ENCODE measurements at regions not wholly inside any gene's neighbourhood (a gene's known extent, or its start where the extent isn't known, plus 50 kb on each side); places are given as distances from the start of the nearest gene placed in this dataset.

DNA sequence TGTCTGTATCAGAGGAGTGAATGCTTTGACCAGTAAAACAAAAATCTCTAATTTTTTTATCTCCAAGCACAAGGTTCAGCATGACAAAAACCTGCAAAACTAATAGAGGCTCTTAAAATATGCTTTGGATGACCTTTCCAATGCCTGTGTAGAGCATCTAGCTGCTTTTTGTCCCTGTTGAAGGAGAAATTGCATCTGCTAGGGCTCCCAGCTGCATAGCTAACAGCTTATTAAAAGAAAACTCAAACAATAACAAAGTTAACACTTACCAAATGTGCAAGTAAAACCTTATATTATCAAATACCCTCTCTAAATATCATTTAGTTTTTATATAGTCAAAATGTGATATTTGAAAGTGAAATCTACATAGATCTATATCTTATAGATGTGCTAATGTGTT lies 378.6 kb downstream of the CD109 start:
- no peak for DNase-seq (ENCODE audit: low spot score)
- no peak overlapping the region for H3K4me3 ChIP-seq (ENCODE audit: low read depth, low read length, poor library complexity, severe bottlenecking)
- no peaks in the 10 kb centered on the region for H3K4me1 ChIP-seq (ENCODE audit: insufficient read depth, low read length, poor library complexity, severe bottlenecking)
- no peaks in the 10 kb centered on the region for H3K9me3 ChIP-seq (ENCODE audit: low read length)
- H3K79me2 ChIP-seq (ENCODE audit: insufficient read depth, low read depth, low read length) = no peaks in the 10 kb centered on the region
- BruUV-seq (replicated peaks) = no TSS peak
- no peaks in the 10 kb centered on the region for H4K20me1 ChIP-seq (ENCODE audit: insufficient read depth, low read length)
- TF ChIP-seq EZH2phosphoT487 (IDR thresholded peaks at IDR 0.05; ENCODE audit: borderline replicate concordance, low read depth, low read length) = no peak
- TF ChIP-seq, protein P1, sequence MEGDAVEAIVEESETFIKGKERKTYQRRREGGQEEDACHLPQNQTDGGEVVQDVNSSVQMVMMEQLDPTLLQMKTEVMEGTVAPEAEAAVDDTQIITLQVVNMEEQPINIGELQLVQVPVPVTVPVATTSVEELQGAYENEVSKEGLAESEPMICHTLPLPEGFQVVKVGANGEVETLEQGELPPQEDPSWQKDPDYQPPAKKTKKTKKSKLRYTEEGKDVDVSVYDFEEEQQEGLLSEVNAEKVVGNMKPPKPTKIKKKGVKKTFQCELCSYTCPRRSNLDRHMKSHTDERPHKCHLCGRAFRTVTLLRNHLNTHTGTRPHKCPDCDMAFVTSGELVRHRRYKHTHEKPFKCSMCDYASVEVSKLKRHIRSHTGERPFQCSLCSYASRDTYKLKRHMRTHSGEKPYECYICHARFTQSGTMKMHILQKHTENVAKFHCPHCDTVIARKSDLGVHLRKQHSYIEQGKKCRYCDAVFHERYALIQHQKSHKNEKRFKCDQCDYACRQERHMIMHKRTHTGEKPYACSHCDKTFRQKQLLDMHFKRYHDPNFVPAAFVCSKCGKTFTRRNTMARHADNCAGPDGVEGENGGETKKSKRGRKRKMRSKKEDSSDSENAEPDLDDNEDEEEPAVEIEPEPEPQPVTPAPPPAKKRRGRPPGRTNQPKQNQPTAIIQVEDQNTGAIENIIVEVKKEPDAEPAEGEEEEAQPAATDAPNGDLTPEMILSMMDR (conservative IDR thresholded peaks at IDR 0.05; ENCODE audit: low read length) = no peak
- no peaks in the 10 kb centered on the region for H3K9me2 ChIP-seq (ENCODE audit: insufficient read depth, low read length)
- no peak overlapping the region for H2AFZ ChIP-seq (ENCODE audit: low read length)
- ChIA-PET CTCF (ENCODE audit: unreplicated experiment) (no interaction called here), POLR2A (interaction anchor here (1.2 kb wide), 1 partner anchor 16 kb away, joined by 3 read pairs; no protein-coding TSS in a partner anchor)
- H3K36me3 ChIP-seq (ENCODE audit: insufficient read depth, low read length) = no peaks in the 10 kb centered on the region
- intact Hi-C loops (cut with micrococcal nuclease; ENCODE audit: unreplicated experiment) = no loop called here
- H3K27ac ChIP-seq (ENCODE audit: low read depth, low read length, poor library complexity, severe bottlenecking) = no peak overlapping the region
- H3K4me2 ChIP-seq (ENCODE audit: low read length) = no peak overlapping the region

DNA sequence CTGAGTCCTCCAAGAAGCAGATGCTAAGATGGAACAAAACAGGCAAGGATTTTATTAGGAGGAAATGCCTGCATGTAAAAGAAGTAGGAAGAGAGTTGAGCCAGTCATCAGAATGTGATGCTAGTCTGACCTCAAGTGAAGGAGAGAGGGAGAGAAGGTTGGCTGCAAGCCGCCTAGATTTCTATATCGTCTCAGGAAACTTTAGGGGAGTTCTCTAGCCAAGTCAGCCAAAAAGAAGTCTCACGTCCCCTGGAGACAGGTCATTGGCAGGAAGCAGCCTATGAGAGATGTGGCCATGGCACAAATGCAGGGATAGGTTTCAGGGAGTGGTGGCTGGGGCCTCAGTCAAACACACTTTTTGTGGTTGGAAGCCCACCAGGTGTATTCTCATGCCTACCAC lies 378.0 kb downstream of the CD109 start:
- Histone ChIP-seq H3K4me3 (ENCODE audit: low read depth, low read length, poor library complexity, severe bottlenecking) (no peak overlapping the region), H3K9me3 (ENCODE audit: low read length) (no peaks in the 10 kb centered on the region), H3K9me2 (ENCODE audit: insufficient read depth, low read length) (no peaks in the 10 kb centered on the region), H4K20me1 (ENCODE audit: insufficient read depth, low read length) (no peaks in the 10 kb centered on the region), H2AFZ (ENCODE audit: low read length) (no peak overlapping the region), H3K4me1 (ENCODE audit: insufficient read depth, low read length, poor library complexity, severe bottlenecking) (no peaks in the 10 kb centered on the region), H3K36me3 (ENCODE audit: insufficient read depth, low read length) (no peaks in the 10 kb centered on the region), H3K27ac (ENCODE audit: low read depth, low read length, poor library complexity, severe bottlenecking) (no peak overlapping the region), H3K4me2 (ENCODE audit: low read length) (no peak overlapping the region), H3K79me2 (ENCODE audit: insufficient read depth, low read depth, low read length) (no peaks in the 10 kb centered on the region)
- TF ChIP-seq, protein P1 (conservative IDR thresholded peaks at IDR 0.05; ENCODE audit: low read length) = no peak
- TF ChIP-seq EZH2phosphoT487 (IDR thresholded peaks at IDR 0.05; ENCODE audit: borderline replicate concordance, low read depth, low read length) = no peak
- ChIA-PET CTCF (ENCODE audit: unreplicated experiment) (no interaction called here), POLR2A (no interaction called here)
- intact Hi-C loops (cut with micrococcal nuclease; ENCODE audit: unreplicated experiment) = no loop called here
- BruUV-seq (replicated peaks) = no TSS peak
- no peak for DNase-seq (ENCODE audit: low spot score)

DNA sequence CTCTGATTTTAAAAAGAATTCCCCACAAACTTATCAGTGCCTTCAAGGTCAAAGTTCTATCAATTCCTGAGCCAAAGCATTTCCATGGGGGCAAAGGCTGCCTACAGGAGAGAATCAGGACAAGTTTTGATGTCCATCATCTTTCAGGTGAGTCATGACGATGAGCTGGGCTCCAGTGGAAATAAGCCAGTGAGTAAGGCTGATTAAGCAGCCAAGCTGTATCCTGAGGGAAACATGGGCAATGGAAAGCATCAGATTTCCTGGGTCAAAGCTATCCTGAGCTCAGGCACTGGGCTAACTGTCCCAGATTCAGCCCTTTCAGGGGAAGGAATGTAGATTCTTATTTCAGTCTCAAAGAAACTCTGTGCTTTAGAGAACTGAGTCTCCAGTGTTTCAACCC lies 377.4 kb downstream of the CD109 start:
- Histone ChIP-seq H3K79me2 (ENCODE audit: insufficient read depth, low read depth, low read length) (no peaks in the 10 kb centered on the region), H4K20me1 (ENCODE audit: insufficient read depth, low read length) (no peaks in the 10 kb centered on the region), H3K4me1 (ENCODE audit: insufficient read depth, low read length, poor library complexity, severe bottlenecking) (no peaks in the 10 kb centered on the region), H2AFZ (ENCODE audit: low read length) (no peak overlapping the region), H3K4me2 (ENCODE audit: low read length) (no peak overlapping the region), H3K9me2 (ENCODE audit: insufficient read depth, low read length) (no peaks in the 10 kb centered on the region), H3K4me3 (ENCODE audit: low read depth, low read length, poor library complexity, severe bottlenecking) (no peak overlapping the region), H3K27ac (ENCODE audit: low read depth, low read length, poor library complexity, severe bottlenecking) (no peak overlapping the region), H3K36me3 (ENCODE audit: insufficient read depth, low read length) (no peaks in the 10 kb centered on the region), H3K9me3 (ENCODE audit: low read length) (no peaks in the 10 kb centered on the region)
- DNase-seq (ENCODE audit: low spot score) = no peak
- ChIA-PET CTCF (ENCODE audit: unreplicated experiment) (no interaction called here), POLR2A (no interaction called here)
- intact Hi-C loops (cut with micrococcal nuclease; ENCODE audit: unreplicated experiment) = no loop called here
- TF ChIP-seq, protein P1 (conservative IDR thresholded peaks at IDR 0.05; ENCODE audit: low read length) = no peak
- no peak for TF ChIP-seq EZH2phosphoT487 (IDR thresholded peaks at IDR 0.05; ENCODE audit: borderline replicate concordance, low read depth, low read length)
- BruUV-seq (replicated peaks) = no TSS peak
